ENCODE measurements at regions not wholly inside any gene's neighbourhood (a gene's known extent, or its start where the extent isn't known, plus 50 kb on each side); places are given as distances from the start of the nearest gene placed in this dataset.

GRCh38 chr22:27153386-27153785 lies 496.0 kb downstream of the MIAT start:
- TF ChIP-seq, protein P1, sequence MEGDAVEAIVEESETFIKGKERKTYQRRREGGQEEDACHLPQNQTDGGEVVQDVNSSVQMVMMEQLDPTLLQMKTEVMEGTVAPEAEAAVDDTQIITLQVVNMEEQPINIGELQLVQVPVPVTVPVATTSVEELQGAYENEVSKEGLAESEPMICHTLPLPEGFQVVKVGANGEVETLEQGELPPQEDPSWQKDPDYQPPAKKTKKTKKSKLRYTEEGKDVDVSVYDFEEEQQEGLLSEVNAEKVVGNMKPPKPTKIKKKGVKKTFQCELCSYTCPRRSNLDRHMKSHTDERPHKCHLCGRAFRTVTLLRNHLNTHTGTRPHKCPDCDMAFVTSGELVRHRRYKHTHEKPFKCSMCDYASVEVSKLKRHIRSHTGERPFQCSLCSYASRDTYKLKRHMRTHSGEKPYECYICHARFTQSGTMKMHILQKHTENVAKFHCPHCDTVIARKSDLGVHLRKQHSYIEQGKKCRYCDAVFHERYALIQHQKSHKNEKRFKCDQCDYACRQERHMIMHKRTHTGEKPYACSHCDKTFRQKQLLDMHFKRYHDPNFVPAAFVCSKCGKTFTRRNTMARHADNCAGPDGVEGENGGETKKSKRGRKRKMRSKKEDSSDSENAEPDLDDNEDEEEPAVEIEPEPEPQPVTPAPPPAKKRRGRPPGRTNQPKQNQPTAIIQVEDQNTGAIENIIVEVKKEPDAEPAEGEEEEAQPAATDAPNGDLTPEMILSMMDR (IDR thresholded peaks at IDR 0.05; ENCODE audit: low read depth, low read length), result no peak
- TF ChIP-seq EZH2phosphoT487 (IDR thresholded peaks at IDR 0.05; ENCODE audit: low read depth), result no peak
